Dermis microvascular lymphatic vessel endothelial cell (primary cell): ENCODE measurements at regions not wholly inside any gene's neighbourhood (a gene's known extent, or its start where the extent isn't known, plus 50 kb on each side); places are given as distances from the start of the nearest gene placed in this dataset.
"Not testable (repeated sequence)": the region's sequence is repeated elsewhere in the genome, so short reads cannot be mapped to it uniquely, and the experiment has no call there.

Source experiments
- DNase-seq, 2 donors: peaks; one replicate each; pipeline versions ENCODE4 v3.0.0 to v3.0.0-alpha.2; 2010; ENCODE audit warnings: low read depth in 2 of 2

GRCh38 chr7:106583706-106584690, 77.0 kb downstream of the CCDC71L start:
- no peak for DNase-seq

- DNase-seq = no peak
Measured at GRCh38 chr7:106583100-106583499, 77.9 kb downstream of the CCDC71L start.

GRCh38 chr7:106582365-106582764, 78.6 kb downstream of the CCDC71L start:
- DNase-seq = no peak

GRCh38 chr7:106579086-106579485, 81.9 kb downstream of the CCDC71L start:
- not testable (repeated sequence) for DNase-seq

GRCh38 chr7:106575138-106575823, 85.7 kb downstream of the CCDC71L start:
- DNase-seq = no peak

- DNase-seq = no peak
Measured at GRCh38 chr7:106573738-106574137, 87.2 kb downstream of the CCDC71L start.

- no peak for DNase-seq
Measured at GRCh38 chr7:106573125-106573663, 87.8 kb downstream of the CCDC71L start.

- DNase-seq = no peak
Measured at GRCh38 chr7:106572394-106573124, 88.4 kb downstream of the CCDC71L start.

- no peak for DNase-seq
Measured at GRCh38 chr7:106571563-106571962, 89.4 kb downstream of the CCDC71L start.

GRCh38 chr7:106570948-106571418, 90.0 kb downstream of the CCDC71L start:
- DNase-seq = no peak

- no peak for DNase-seq
Measured at GRCh38 chr7:106570146-106570545, 90.8 kb downstream of the CCDC71L start.

GRCh38 chr7:106569500-106569929, 91.4 kb downstream of the CCDC71L start:
- no peak for DNase-seq

- DNase-seq = no peak
Measured at GRCh38 chr7:106568680-106569499, 92.1 kb downstream of the CCDC71L start.

- DNase-seq = no peak
Measured at GRCh38 chr7:106568002-106568679, 92.8 kb downstream of the CCDC71L start.

GRCh38 chr7:106567204-106568001, 93.6 kb downstream of the CCDC71L start:
- not testable (repeated sequence) for DNase-seq

GRCh38 chr7:106566672-106567071, 94.3 kb downstream of the CCDC71L start:
- DNase-seq = no peak

GRCh38 chr7:106566196-106566595, 94.8 kb downstream of the CCDC71L start:
- no peak for DNase-seq

GRCh38 chr7:106565428-106565827, 95.5 kb downstream of the CCDC71L start:
- DNase-seq = no peak
